Thymus (tissue), 11 donors: ENCODE measurements at regions not wholly inside any gene's neighbourhood (a gene's known extent, or its start where the extent isn't known, plus 50 kb on each side); places are given as distances from the start of the nearest gene placed in this dataset.
"Not testable (repeated sequence)": the region's sequence is repeated elsewhere in the genome, so short reads cannot be mapped to it uniquely, and the experiment has no call there.

Source experiments
- DNase-seq, 9 donors: peaks; one replicate each; pipeline ENCODE4 v3.0.0-alpha.2; 2013; ENCODE audit warnings: low spot score in 9 of 9, low read depth in 6 of 9, missing footprints in 1 of 9
- H3K27ac ChIP-seq, 2 donors: one replicate each; pipeline ENCODE4 v1.5.1; 2013; ENCODE audit warnings: control low read depth in 1 of 2, low read depth in 1 of 2, low read length in 1 of 2, mild to moderate bottlenecking in 1 of 2, moderate library complexity in 1 of 2
- H3K27me3 ChIP-seq, 2 donors: one replicate each; pipeline ENCODE4 v1.5.1; 2013; ENCODE audit warnings: low read length in 1 of 2; ENCODE audit not compliant: control insufficient read depth in 2 of 2, insufficient read depth in 1 of 2
- H3K36me3 ChIP-seq, 2 donors: one replicate each; pipeline ENCODE4 v1.5.1; 2013; ENCODE audit warnings: low read length in 1 of 2, mild to moderate bottlenecking in 1 of 2, moderate library complexity in 1 of 2; ENCODE audit not compliant: control insufficient read depth in 2 of 2, insufficient read depth in 2 of 2
- H3K4me1 ChIP-seq, 2 donors: one replicate each; pipeline ENCODE4 v1.5.1; 2013; ENCODE audit warnings: low read length in 2 of 2; ENCODE audit not compliant: control insufficient read depth in 2 of 2, insufficient read depth in 2 of 2
- H3K4me3 ChIP-seq, 2 donors: one replicate each; pipeline ENCODE4 v1.5.1; 2013; ENCODE audit warnings: low read length in 2 of 2, control low read depth in 1 of 2, mild to moderate bottlenecking in 1 of 2
- H3K9me3 ChIP-seq, 2 donors: one replicate each; pipeline ENCODE4 v1.5.1; 2013; ENCODE audit warnings: low read length in 1 of 2, mild to moderate bottlenecking in 1 of 2; ENCODE audit not compliant: control insufficient read depth in 2 of 2, insufficient read depth in 1 of 2
- WGBS: extraction: QIAGEN DNeasy Blood & Tissue Kit; methylation state at CpG from one replicate; pipeline ENCODE4 v1.1.7; 2013; 5-methylcytosine and 5-hydroxymethylcytosine counted together
- donor health status: healthy.

GRCh38 chr4:31241504-31242106 is 521.4 kb downstream of the PCDH7 start:
- 96% methylated on average over 1 of the region's 1 CpG for WGBS

GRCh38 chr4:31246856-31247255 is 526.7 kb downstream of the PCDH7 start:
- no peak for DNase-seq
- H3K27ac ChIP-seq: no peak overlapping the region
- H3K9me3 ChIP-seq: no peaks in the 10 kb centered on the region
- no peak overlapping the region for H3K4me3 ChIP-seq
- H3K36me3 ChIP-seq: no peaks in the 10 kb centered on the region
- 96% methylated on average over 1 of the region's 1 CpG for WGBS
- no peaks in the 10 kb centered on the region for H3K4me1 ChIP-seq
- no peaks in the 10 kb centered on the region for H3K27me3 ChIP-seq

More at GRCh38 chr4:31241504-31242106, 521.4 kb downstream of the PCDH7 start:
- H3K36me3 ChIP-seq: no peaks in the 10 kb centered on the region
- no peak overlapping the region for H3K4me3 ChIP-seq
- no peaks in the 10 kb centered on the region for H3K9me3 ChIP-seq
- H3K27ac ChIP-seq: no peak overlapping the region
- no peaks in the 10 kb centered on the region for H3K27me3 ChIP-seq
- H3K4me1 ChIP-seq: no peaks in the 10 kb centered on the region
- DNase-seq: no peak

GRCh38 chr4:31259119-31259518 is 539.0 kb downstream of the PCDH7 start:
- H3K4me3 ChIP-seq: no peak overlapping the region
- 97% methylated on average over 15 of the region's 15 CpGs for WGBS
- no peaks in the 10 kb centered on the region for H3K4me1 ChIP-seq
- H3K36me3 ChIP-seq: no peaks in the 10 kb centered on the region
- no peak for DNase-seq
- peaks cover 0 to 10% of the 10 kb centered on the region in 2 donors for H3K9me3 ChIP-seq
- no peaks in the 10 kb centered on the region for H3K27me3 ChIP-seq
- H3K27ac ChIP-seq: no peak overlapping the region

GRCh38 chr4:31261632-31262031 is 541.5 kb downstream of the PCDH7 start:
- H3K4me1 ChIP-seq: no peaks in the 10 kb centered on the region
- no peaks in the 10 kb centered on the region for H3K36me3 ChIP-seq
- WGBS: 45% methylated on average over 2 of the region's 2 CpGs
- no peak overlapping the region for H3K27ac ChIP-seq
- H3K9me3 ChIP-seq: peaks cover 0 to 10% of the 10 kb centered on the region in 2 donors
- DNase-seq: no peak
- H3K4me3 ChIP-seq: no peak overlapping the region
- H3K27me3 ChIP-seq: no peaks in the 10 kb centered on the region

- H3K27ac ChIP-seq, DNase-seq, H3K4me1 ChIP-seq, H3K27me3 ChIP-seq, H3K9me3 ChIP-seq, H3K4me3 ChIP-seq, H3K36me3 ChIP-seq: not testable (repeated sequence)
- WGBS: 97% methylated on average over 4 of the region's 4 CpGs
Measured at GRCh38 chr4:31266094-31266493, 545.9 kb downstream of the PCDH7 start.

- Histone ChIP-seq H3K4me1 (no peaks in the 10 kb centered on the region), H3K9me3 (no peaks in the 10 kb centered on the region), H3K27ac (no peak overlapping the region), H3K36me3 (no peaks in the 10 kb centered on the region), H3K4me3 (no peak overlapping the region), H3K27me3 (no peaks in the 10 kb centered on the region)
- DNase-seq: no peak
- 90% methylated on average over 6 of the region's 6 CpGs for WGBS
Measured at GRCh38 chr4:31272331-31273061, 552.3 kb downstream of the PCDH7 start.

- Histone ChIP-seq H3K4me1 (no peaks in the 10 kb centered on the region), H3K9me3 (no peaks in the 10 kb centered on the region), H3K36me3 (no peaks in the 10 kb centered on the region), H3K4me3 (no peak overlapping the region), H3K27me3 (no peaks in the 10 kb centered on the region), H3K27ac (no peak overlapping the region)
- DNase-seq: no peak
Measured at GRCh38 chr4:31275906-31276305, 555.7 kb downstream of the PCDH7 start.

GRCh38 chr4:31283679-31284078 is 563.5 kb downstream of the PCDH7 start:
- no peaks in the 10 kb centered on the region for H3K4me1 ChIP-seq
- no peaks in the 10 kb centered on the region for H3K27me3 ChIP-seq
- H3K27ac ChIP-seq: no peak overlapping the region
- no peaks in the 10 kb centered on the region for H3K36me3 ChIP-seq
- DNase-seq: no peak
- 84% methylated on average over 4 of the region's 4 CpGs for WGBS
- H3K9me3 ChIP-seq: peaks cover 0 to 3% of the 10 kb centered on the region in 2 donors
- H3K4me3 ChIP-seq: no peak overlapping the region

GRCh38 chr4:31290836-31291235 is 570.7 kb downstream of the PCDH7 start:
- WGBS: 74% methylated on average over 3 of the region's 3 CpGs
- Histone ChIP-seq H3K9me3 (peaks cover 0 to 3% of the 10 kb centered on the region in 2 donors), H3K4me1 (no peaks in the 10 kb centered on the region), H3K27me3 (no peaks in the 10 kb centered on the region), H3K36me3 (no peaks in the 10 kb centered on the region), H3K4me3 (no peak overlapping the region), H3K27ac (no peak overlapping the region)
- DNase-seq: no peak
